D721Med (cell line): ENCODE measurements at regions not wholly inside any gene's neighbourhood (a gene's known extent, or its start where the extent isn't known, plus 50 kb on each side); places are given as distances from the start of the nearest gene placed in this dataset.

ENCODE experiments used
- DNase-seq: peaks from one replicate; pipeline ENCODE4 v3.0.0; 2011; ENCODE audit warnings: low spot score; ENCODE audit not compliant: insufficient read length
- FAIRE-seq: peaks from 2 replicates; lab custom pipeline; 2011; peaks lifted over from hg19 to GRCh38; lab: Jason Lieb, UNC
- CTCF ChIP-seq: IDR thresholded peaks from 2 replicates; pipeline ENCODE4 v1.5.1; 2012; ENCODE audit warnings: mild to moderate bottlenecking, control low read depth; ENCODE audit not compliant: insufficient read depth; ENCODE audit errors: missing control alignments

DNA sequence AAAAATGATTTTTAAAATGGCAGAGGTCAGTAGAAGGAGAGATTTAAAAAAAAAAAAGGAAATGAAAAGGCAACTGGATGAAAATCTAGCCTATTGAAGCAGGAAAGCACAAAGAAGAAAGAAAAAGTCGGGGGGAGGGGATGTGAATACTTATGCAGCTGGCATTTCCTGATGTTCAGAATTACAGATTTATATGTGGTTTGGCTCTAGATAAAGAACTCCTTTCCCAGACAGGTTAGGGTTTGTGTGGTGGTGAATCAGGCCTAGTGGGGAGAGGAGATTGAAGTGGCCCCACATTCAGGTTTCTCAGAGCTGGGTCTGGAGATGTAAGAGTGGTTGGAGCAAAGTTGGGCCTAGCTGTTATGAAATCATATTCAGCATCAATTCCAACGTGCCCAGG is 394.4 kb downstream of the FIGN start:
- DNase-seq: no peak
- TF ChIP-seq CTCF: no peak
- no peak for FAIRE-seq

- TF ChIP-seq CTCF: no peak
- no peak for FAIRE-seq
- DNase-seq: no peak
Measured at GRCh38 chr2:163338270-163338669, 397.5 kb downstream of the FIGN start.

- FAIRE-seq (no peak), DNase-seq (no peak)
- TF ChIP-seq CTCF: no peak
Measured at GRCh38 chr2:163324677-163325076, 411.1 kb downstream of the FIGN start.

GRCh38 chr2:163319006-163319405 is 416.8 kb downstream of the FIGN start:
- DNase-seq (no peak), FAIRE-seq (no peak)

GRCh38 chr2:163314712-163315111 is 421.1 kb downstream of the FIGN start:
- DNase-seq: no peak
- FAIRE-seq: no peak
- no peak for TF ChIP-seq CTCF

More at GRCh38 chr2:163319006-163319405, 416.8 kb downstream of the FIGN start:
- no peak for TF ChIP-seq CTCF

DNA sequence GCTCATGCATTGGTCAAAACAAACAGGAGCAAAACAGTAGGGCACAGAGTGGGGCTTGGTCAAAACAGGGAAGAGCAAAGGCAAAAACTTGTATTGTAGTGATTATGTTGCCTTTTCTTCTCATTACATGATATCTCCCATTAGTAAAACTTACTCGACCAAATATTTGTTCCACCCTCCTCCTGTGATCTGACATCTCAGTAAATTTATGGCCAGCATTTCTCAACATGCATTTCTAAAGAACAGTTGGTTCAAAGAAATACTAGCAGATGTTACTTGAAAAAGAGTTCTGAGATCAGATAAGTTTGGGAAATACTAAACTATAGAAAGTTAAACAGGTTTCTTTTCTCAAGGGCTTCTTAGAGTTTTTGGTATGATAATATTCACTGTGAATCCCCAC is 423.1 kb downstream of the FIGN start:
- no peak for TF ChIP-seq CTCF
- FAIRE-seq (no peak), DNase-seq (no peak)

GRCh38 chr2:163306647-163307046 is 429.2 kb downstream of the FIGN start:
- TF ChIP-seq CTCF: no peak
- DNase-seq (no peak), FAIRE-seq (no peak)
